ENCODE measurements at regions not wholly inside any gene's neighbourhood (a gene's known extent, or its start where the extent isn't known, plus 50 kb on each side); places are given as distances from the start of the nearest gene placed in this dataset.

DNA sequence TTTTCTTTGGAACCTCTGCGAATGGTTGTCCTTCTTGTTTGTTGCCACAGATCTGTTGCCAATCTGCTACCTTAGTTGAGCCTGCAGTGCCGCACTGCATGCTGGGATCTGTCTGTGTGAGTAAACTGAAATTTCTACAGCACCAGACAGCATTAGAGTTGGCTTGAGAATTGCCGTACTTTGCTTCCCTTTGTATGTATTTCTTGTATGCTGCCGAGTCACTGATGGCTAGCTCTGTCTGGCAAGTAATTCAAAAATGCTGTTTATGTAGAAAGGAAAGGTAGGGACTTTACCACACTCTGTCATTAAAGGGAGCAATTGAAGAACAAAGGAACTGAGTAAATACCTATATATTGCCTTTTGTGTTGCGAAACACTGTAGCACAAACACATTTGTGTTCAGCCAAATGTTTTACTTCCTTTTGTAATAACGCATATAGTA, 857.4 kb downstream of the USP25 start:
- H2AFZ ChIP-seq: no peak overlapping the region
- peaks cover 8% of the 10 kb centered on the region for H3K4me1 ChIP-seq (ENCODE audit: insufficient read depth)
- Mint-ChIP-seq H3K36me3 (ENCODE audit: low read depth) (no peaks in the 10 kb centered on the region), H3K27ac (no peak overlapping the region), H3K4me1 (peaks cover under 1% of the 10 kb centered on the region; the same call in 2 of the 3 replicates), H3K27me3 (ENCODE audit: insufficient read depth, low read depth, poor library complexity) (no peaks in the 10 kb centered on the region), H3K4me3 (no peak overlapping the region), H3K9me3 (no peaks in the 10 kb centered on the region)
- no peaks in the 10 kb centered on the region for H3K27me3 ChIP-seq (ENCODE audit: insufficient read depth)
- ATAC-seq (no peak; the same call in 2 of the 3 replicates), DNase-seq (ENCODE audit: low spot score) (peak; percentile 32)
- H3K79me2 ChIP-seq (replicated peaks; ENCODE audit: insufficient read depth): no peaks in the 10 kb centered on the region
- no peaks in the 10 kb centered on the region for H4K20me1 ChIP-seq (replicated peaks; ENCODE audit: insufficient read depth)
- H3K4me3 ChIP-seq: no peak overlapping the region
- no peaks in the 10 kb centered on the region for H3K9me2 ChIP-seq (ENCODE audit: insufficient read depth)
- peak overlapping the region; percentile 11; the same call in 1 of the 2 replicates for H3K4me2 ChIP-seq
- H3K27ac ChIP-seq (ENCODE audit: low read depth): peak overlapping the region; percentile 4
- no peaks in the 10 kb centered on the region for H3F3A ChIP-seq (replicated peaks; ENCODE audit: low read depth)
- TF ChIP-seq NANOG (IDR thresholded peaks at IDR 0.05; ENCODE audit: borderline replicate concordance) (peak; percentile 25; the same call in 1 of the 2 replicates), STAT1 (IDR thresholded peaks at IDR 0.05; ENCODE audit: unreplicated experiment) (no peak)
- H3K36me3 ChIP-seq (ENCODE audit: insufficient read depth): no peaks in the 10 kb centered on the region

- H3K27me3 ChIP-seq (ENCODE audit: insufficient read depth): no peaks in the 10 kb centered on the region
- no peaks in the 10 kb centered on the region for H3K36me3 Mint-ChIP-seq (ENCODE audit: low read depth)
- no peak overlapping the region for H3K4me3 Mint-ChIP-seq
- ATAC-seq: peak; percentile 67
- H3K9me2 ChIP-seq (ENCODE audit: insufficient read depth): no peaks in the 10 kb centered on the region
- peak; percentile 20 for DNase-seq (ENCODE audit: low spot score)
- H3K27me3 Mint-ChIP-seq (ENCODE audit: insufficient read depth, low read depth, poor library complexity): no peaks in the 10 kb centered on the region
- H3F3A ChIP-seq (replicated peaks; ENCODE audit: low read depth): no peaks in the 10 kb centered on the region
- peaks cover 7% of the 10 kb centered on the region; the same call in 2 of the 3 replicates for H3K4me1 Mint-ChIP-seq
- no peaks in the 10 kb centered on the region for H4K20me1 ChIP-seq (replicated peaks; ENCODE audit: insufficient read depth)
- H3K36me3 ChIP-seq (ENCODE audit: insufficient read depth): no peaks in the 10 kb centered on the region
- H3K4me3 ChIP-seq: peak overlapping the region; percentile 50
- H3K9me3 Mint-ChIP-seq: no peaks in the 10 kb centered on the region
- H2AFZ ChIP-seq: peak overlapping the region; percentile 84
- no peak overlapping the region for H3K27ac ChIP-seq (ENCODE audit: low read depth)
- H3K4me1 ChIP-seq (ENCODE audit: insufficient read depth): peaks cover 11% of the 10 kb centered on the region
- H3K4me2 ChIP-seq: peak overlapping the region; percentile 76
- no peaks in the 10 kb centered on the region for H3K79me2 ChIP-seq (replicated peaks; ENCODE audit: insufficient read depth)
- H3K27ac Mint-ChIP-seq: no peak overlapping the region
- TF ChIP-seq ZNF462 (CRISPR knock-in tag; IDR thresholded peaks at IDR 0.05) (no peak), POLR2AphosphoS5 (IDR thresholded peaks at IDR 0.05; ENCODE audit: low read depth) (no peak), NANOG (IDR thresholded peaks at IDR 0.05; ENCODE audit: borderline replicate concordance) (no peak), EZH2 (IDR thresholded peaks at IDR 0.05; ENCODE audit: low read depth, unreplicated experiment) (no peak), CREB1 (CRISPR knock-in tag; IDR thresholded peaks at IDR 0.05; ENCODE audit: low read depth) (no peak), REST (IDR thresholded peaks at IDR 0.05; ENCODE audit: unreplicated experiment) (no peak)
- TF ChIP-seq, protein P1, sequence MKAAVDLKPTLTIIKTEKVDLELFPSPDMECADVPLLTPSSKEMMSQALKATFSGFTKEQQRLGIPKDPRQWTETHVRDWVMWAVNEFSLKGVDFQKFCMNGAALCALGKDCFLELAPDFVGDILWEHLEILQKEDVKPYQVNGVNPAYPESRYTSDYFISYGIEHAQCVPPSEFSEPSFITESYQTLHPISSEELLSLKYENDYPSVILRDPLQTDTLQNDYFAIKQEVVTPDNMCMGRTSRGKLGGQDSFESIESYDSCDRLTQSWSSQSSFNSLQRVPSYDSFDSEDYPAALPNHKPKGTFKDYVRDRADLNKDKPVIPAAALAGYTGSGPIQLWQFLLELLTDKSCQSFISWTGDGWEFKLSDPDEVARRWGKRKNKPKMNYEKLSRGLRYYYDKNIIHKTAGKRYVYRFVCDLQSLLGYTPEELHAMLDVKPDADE (IDR thresholded peaks at IDR 0.05): no peak
Observed at GRCh38 chr21:16587681-16588375, 858.0 kb downstream of the USP25 start.

Measured in GM23338 (cell line).